ENCODE measurements at regions not wholly inside any gene's neighbourhood (a gene's known extent, or its start where the extent isn't known, plus 50 kb on each side); places are given as distances from the start of the nearest gene placed in this dataset.

GRCh38 chr1:201773764-201774163, 55.2 kb upstream of the IPO9 start:
- H3K36me3 ChIP-seq (ENCODE audit: control insufficient read depth in 4 of 4, insufficient read depth in 3 of 4, low read depth in 1 of 4, low read length in 3 of 4), result no peaks in the 10 kb centered on the region
- no peak overlapping the region for H3K9ac ChIP-seq (ENCODE audit: low read depth in 1 of 2, low read length in 2 of 2)
- no peak overlapping the region for H3K4me3 ChIP-seq (ENCODE audit: low read depth in 1 of 3, low read length in 3 of 3)
- TF ChIP-seq HNF4A (conservative IDR thresholded peaks at IDR 0.05) (no peak), SP1 (IDR thresholded peaks at IDR 0.05) (no peak), FOXA2 (IDR thresholded peaks at IDR 0.05) (no peak), RXRA (IDR thresholded peaks at IDR 0.05) (no peak), GABPA (IDR thresholded peaks at IDR 0.05 in 1 of 2, conservative IDR thresholded peaks at IDR 0.05 in 1 of 2) (no peak), ATF3 (IDR thresholded peaks at IDR 0.05) (no peak), ZBTB33 (IDR thresholded peaks at IDR 0.05) (no peak), FOXA1 (IDR thresholded peaks at IDR 0.05) (no peak), RAD21 (IDR thresholded peaks at IDR 0.05) (no peak), TAF1 (conservative IDR thresholded peaks at IDR 0.05) (no peak), EGR1 (IDR thresholded peaks at IDR 0.05; ENCODE audit: low read depth in 2 of 2) (no peak), HNF4G (IDR thresholded peaks at IDR 0.05) (no peak), YY1 (IDR thresholded peaks at IDR 0.05) (no peak)
- TF ChIP-seq, protein P1, sequence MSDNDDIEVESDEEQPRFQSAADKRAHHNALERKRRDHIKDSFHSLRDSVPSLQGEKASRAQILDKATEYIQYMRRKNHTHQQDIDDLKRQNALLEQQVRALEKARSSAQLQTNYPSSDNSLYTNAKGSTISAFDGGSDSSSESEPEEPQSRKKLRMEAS (IDR thresholded peaks at IDR 0.05), result no peak
- no peaks in the 10 kb centered on the region for H3K27me3 ChIP-seq (ENCODE audit: control insufficient read depth in 4 of 4, insufficient read depth in 4 of 4, low read length in 3 of 4)
- no peak for DNase-seq (ENCODE audit: low spot score)
- H3K27ac ChIP-seq (ENCODE audit: low read depth in 1 of 2, low read length in 2 of 2), result no peak overlapping the region
- peaks cover 0 to 8% (median under 1%) of the 10 kb centered on the region in 4 donors for H3K9me3 ChIP-seq (ENCODE audit: control insufficient read depth in 4 of 4, low read length in 3 of 4)
- WGBS, result 78% methylated on average over 4 of the region's 4 CpGs
- no peaks in the 10 kb centered on the region for H3K4me1 ChIP-seq (ENCODE audit: control insufficient read depth in 4 of 4, insufficient read depth in 4 of 4, low read length in 3 of 4)

DNA sequence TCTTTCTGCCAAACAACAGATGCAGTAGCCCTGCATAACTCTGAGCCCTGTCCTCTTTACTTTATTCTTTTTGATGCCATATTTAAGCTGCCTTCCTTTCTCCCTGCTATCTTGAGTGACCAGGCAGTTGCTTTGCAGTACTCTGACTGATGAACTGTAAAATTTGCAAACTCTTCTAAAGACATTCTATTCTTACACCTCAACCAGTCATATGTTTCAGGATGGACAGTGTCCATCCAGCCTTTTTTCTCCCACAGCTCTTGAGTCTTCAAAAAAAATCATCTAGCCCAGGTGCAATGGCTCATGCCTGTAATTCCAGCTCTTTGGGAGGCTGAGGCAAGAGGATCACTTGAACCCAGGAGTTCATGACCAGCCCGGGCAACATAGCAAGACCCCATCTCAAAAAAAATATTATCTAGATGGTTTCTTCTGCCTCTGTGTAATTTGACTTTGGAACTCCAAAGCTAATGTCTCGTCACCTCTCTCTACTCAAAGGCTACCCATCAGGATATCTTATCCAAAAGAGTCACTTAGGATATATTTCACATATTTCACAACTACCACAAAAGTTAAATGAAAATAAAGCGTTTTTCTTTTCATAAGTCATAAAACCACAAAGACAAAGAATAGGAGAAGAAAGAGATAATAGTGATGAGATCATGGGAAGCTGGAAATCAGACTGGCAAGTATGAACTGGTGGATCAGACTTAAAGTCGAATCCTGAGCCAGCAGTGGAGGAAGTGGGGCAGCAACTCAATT, 54.6 kb upstream of the IPO9 start:
- no peak overlapping the region for H3K27ac ChIP-seq (ENCODE audit: low read depth in 1 of 2, low read length in 2 of 2)
- H3K9me3 ChIP-seq (ENCODE audit: control insufficient read depth in 4 of 4, low read length in 3 of 4), result peaks cover 0 to 8% (median under 1%) of the 10 kb centered on the region in 4 donors
- no peak overlapping the region for H3K4me3 ChIP-seq (ENCODE audit: low read depth in 1 of 3, low read length in 3 of 3)
- H3K9ac ChIP-seq (ENCODE audit: low read depth in 1 of 2, low read length in 2 of 2), result no peak overlapping the region
- DNase-seq (ENCODE audit: low spot score), result no peak
- no peaks in the 10 kb centered on the region for H3K36me3 ChIP-seq (ENCODE audit: control insufficient read depth in 4 of 4, insufficient read depth in 3 of 4, low read depth in 1 of 4, low read length in 3 of 4)
- no peak for TF ChIP-seq HNF4G (IDR thresholded peaks at IDR 0.05)
- TF ChIP-seq JUND (IDR thresholded peaks at IDR 0.05), result no peak
- TF ChIP-seq TAF1 (conservative IDR thresholded peaks at IDR 0.05), result no peak
- TF ChIP-seq HNF4A (conservative IDR thresholded peaks at IDR 0.05), result no peak
- no peak for TF ChIP-seq RXRA (IDR thresholded peaks at IDR 0.05)
- TF ChIP-seq RAD21 (IDR thresholded peaks at IDR 0.05), result no peak
- no peak for TF ChIP-seq EGR1 (IDR thresholded peaks at IDR 0.05; ENCODE audit: low read depth in 2 of 2)
- TF ChIP-seq YY1 (IDR thresholded peaks at IDR 0.05), result no peak
- no peak for TF ChIP-seq NR2F2 (IDR thresholded peaks at IDR 0.05)
- no peak for TF ChIP-seq SP1 (IDR thresholded peaks at IDR 0.05)
- no peak for TF ChIP-seq FOXA2 (IDR thresholded peaks at IDR 0.05)
- TF ChIP-seq GABPA (IDR thresholded peaks at IDR 0.05 in 1 of 2, conservative IDR thresholded peaks at IDR 0.05 in 1 of 2), result no peak
- TF ChIP-seq, protein P1 (IDR thresholded peaks at IDR 0.05), result no peak
- TF ChIP-seq, protein P2, sequence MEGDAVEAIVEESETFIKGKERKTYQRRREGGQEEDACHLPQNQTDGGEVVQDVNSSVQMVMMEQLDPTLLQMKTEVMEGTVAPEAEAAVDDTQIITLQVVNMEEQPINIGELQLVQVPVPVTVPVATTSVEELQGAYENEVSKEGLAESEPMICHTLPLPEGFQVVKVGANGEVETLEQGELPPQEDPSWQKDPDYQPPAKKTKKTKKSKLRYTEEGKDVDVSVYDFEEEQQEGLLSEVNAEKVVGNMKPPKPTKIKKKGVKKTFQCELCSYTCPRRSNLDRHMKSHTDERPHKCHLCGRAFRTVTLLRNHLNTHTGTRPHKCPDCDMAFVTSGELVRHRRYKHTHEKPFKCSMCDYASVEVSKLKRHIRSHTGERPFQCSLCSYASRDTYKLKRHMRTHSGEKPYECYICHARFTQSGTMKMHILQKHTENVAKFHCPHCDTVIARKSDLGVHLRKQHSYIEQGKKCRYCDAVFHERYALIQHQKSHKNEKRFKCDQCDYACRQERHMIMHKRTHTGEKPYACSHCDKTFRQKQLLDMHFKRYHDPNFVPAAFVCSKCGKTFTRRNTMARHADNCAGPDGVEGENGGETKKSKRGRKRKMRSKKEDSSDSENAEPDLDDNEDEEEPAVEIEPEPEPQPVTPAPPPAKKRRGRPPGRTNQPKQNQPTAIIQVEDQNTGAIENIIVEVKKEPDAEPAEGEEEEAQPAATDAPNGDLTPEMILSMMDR (IDR thresholded peaks at IDR 0.05; ENCODE audit: low read depth, low read length, missing input control), result no peak
- TF ChIP-seq FOXA1 (IDR thresholded peaks at IDR 0.05), result no peak
- TF ChIP-seq, protein P3, sequence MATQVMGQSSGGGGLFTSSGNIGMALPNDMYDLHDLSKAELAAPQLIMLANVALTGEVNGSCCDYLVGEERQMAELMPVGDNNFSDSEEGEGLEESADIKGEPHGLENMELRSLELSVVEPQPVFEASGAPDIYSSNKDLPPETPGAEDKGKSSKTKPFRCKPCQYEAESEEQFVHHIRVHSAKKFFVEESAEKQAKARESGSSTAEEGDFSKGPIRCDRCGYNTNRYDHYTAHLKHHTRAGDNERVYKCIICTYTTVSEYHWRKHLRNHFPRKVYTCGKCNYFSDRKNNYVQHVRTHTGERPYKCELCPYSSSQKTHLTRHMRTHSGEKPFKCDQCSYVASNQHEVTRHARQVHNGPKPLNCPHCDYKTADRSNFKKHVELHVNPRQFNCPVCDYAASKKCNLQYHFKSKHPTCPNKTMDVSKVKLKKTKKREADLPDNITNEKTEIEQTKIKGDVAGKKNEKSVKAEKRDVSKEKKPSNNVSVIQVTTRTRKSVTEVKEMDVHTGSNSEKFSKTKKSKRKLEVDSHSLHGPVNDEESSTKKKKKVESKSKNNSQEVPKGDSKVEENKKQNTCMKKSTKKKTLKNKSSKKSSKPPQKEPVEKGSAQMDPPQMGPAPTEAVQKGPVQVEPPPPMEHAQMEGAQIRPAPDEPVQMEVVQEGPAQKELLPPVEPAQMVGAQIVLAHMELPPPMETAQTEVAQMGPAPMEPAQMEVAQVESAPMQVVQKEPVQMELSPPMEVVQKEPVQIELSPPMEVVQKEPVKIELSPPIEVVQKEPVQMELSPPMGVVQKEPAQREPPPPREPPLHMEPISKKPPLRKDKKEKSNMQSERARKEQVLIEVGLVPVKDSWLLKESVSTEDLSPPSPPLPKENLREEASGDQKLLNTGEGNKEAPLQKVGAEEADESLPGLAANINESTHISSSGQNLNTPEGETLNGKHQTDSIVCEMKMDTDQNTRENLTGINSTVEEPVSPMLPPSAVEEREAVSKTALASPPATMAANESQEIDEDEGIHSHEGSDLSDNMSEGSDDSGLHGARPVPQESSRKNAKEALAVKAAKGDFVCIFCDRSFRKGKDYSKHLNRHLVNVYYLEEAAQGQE (IDR thresholded peaks at IDR 0.05), result no peak
- H3K27me3 ChIP-seq (ENCODE audit: control insufficient read depth in 4 of 4, insufficient read depth in 4 of 4, low read length in 3 of 4), result no peaks in the 10 kb centered on the region
- no peaks in the 10 kb centered on the region for H3K4me1 ChIP-seq (ENCODE audit: control insufficient read depth in 4 of 4, insufficient read depth in 4 of 4, low read length in 3 of 4)
- 66% methylated on average over 4 of the region's 4 CpGs for WGBS

Data from liver (tissue), 8 donors.